IMR-90 (cell line): ENCODE measurements at regions not wholly inside any gene's neighbourhood (a gene's known extent, or its start where the extent isn't known, plus 50 kb on each side); places are given as distances from the start of the nearest gene placed in this dataset.

Source experiments
- ATAC-seq: fragments of 200-7000 bp; cut with Tn5 transposase; 2 replicates; pipeline ENCODE4 v1.9.1; 2020; ENCODE audit warnings: low read depth, mild to moderate bottlenecking, moderate library complexity
- BruUV-seq: library from RNA; stranded (reverse); fragments of 400-500 nt; replicated peaks from 2 replicates; lab custom pipeline; 2021; lab: Mats Ljungman, UMichigan
- CTCF ChIA-PET: fragments of 300-600 bp; formaldehyde crosslinking; extraction: SDS; loops from one replicate; lab custom pipeline; 2021; ENCODE audit warnings: antibody characterized with exemption; lab: Yijun Ruan, JAX
- POLR2A ChIA-PET: fragments of 300-600 bp; sonication (Branson Sonifier 250); formaldehyde crosslinking; loops from one replicate; lab custom pipeline; 2022; ENCODE audit warnings: antibody characterized with exemption; ENCODE audit not compliant: unreplicated experiment; lab: Charles Lee
- DNase-seq: peaks from one replicate; pipeline ENCODE4 v3.0.0; 2013
- H2AFZ ChIP-seq: replicated peaks from 2 replicates; pipeline ENCODE3; 2013; ENCODE audit warnings: low read length, mild to moderate bottlenecking; ENCODE audit not compliant: poor library complexity
- H2AK5ac ChIP-seq: 2 replicates; pipeline ENCODE4 v1.6.1; 2013; ENCODE audit warnings: low read depth, low read length, inconsistent platforms
- H2AK9ac ChIP-seq: replicated peaks from 2 replicates; pipeline ENCODE3; 2013; ENCODE audit warnings: mild to moderate bottlenecking, low read depth, low read length, moderate library complexity; ENCODE audit not compliant: poor library complexity
- H2BK120ac ChIP-seq: 2 replicates; pipeline ENCODE4 v1.6.1; 2013; ENCODE audit warnings: low read depth, low read length, inconsistent platforms
- H2BK15ac ChIP-seq: 3 replicates; pipeline ENCODE4 v1.6.1; 2013; ENCODE audit warnings: low read depth, low read length, inconsistent platforms
- H2BK20ac ChIP-seq: 2 replicates; pipeline ENCODE4 v1.6.1; 2013; ENCODE audit warnings: low read depth, mild to moderate bottlenecking, inconsistent platforms, low read length, moderate library complexity
- H2BK5ac ChIP-seq: 2 replicates; pipeline ENCODE4 v1.6.1; 2013; ENCODE audit warnings: mild to moderate bottlenecking, low read depth, low read length, inconsistent platforms; ENCODE audit not compliant: poor library complexity, severe bottlenecking
- H3K14ac ChIP-seq: replicated peaks from 2 replicates; pipeline ENCODE4 v1.6.1; 2013; ENCODE audit warnings: low read depth, low read length, inconsistent platforms
- H3K18ac ChIP-seq: 2 replicates; pipeline ENCODE4 v1.6.1; 2013; ENCODE audit warnings: low read depth, low read length, control low read depth
- H3K23ac ChIP-seq: 2 replicates; pipeline ENCODE4 v1.6.1; 2013; ENCODE audit warnings: low read depth, low read length, inconsistent platforms
- H3K27ac ChIP-seq: 2 replicates; pipeline ENCODE4 v1.5.1; 2013; ENCODE audit warnings: mild to moderate bottlenecking, control low read depth, low read length; ENCODE audit not compliant: insufficient read depth
- H3K27me3 ChIP-seq: 2 replicates; pipeline ENCODE4 v1.6.1; 2013; ENCODE audit warnings: low read length; ENCODE audit not compliant: control insufficient read depth, insufficient read depth
- H3K36me3 ChIP-seq: 2 replicates; pipeline ENCODE4 v1.6.1; 2013; ENCODE audit warnings: low read length, mixed read lengths; ENCODE audit not compliant: control insufficient read depth, insufficient read depth
- H3K4ac ChIP-seq: 2 replicates; pipeline ENCODE4 v1.6.1; 2013; ENCODE audit warnings: low read depth, low read length, inconsistent platforms
- H3K4me1 ChIP-seq: 2 replicates; pipeline ENCODE4 v1.6.1; 2013; ENCODE audit warnings: low read length, mixed read lengths; ENCODE audit not compliant: control insufficient read depth, insufficient read depth
- H3K4me2 ChIP-seq: 2 replicates; pipeline ENCODE4 v1.6.1; 2013; ENCODE audit warnings: low read depth, mild to moderate bottlenecking, control low read depth, low read length, moderate library complexity
- H3K4me3 ChIP-seq: 2 replicates; pipeline ENCODE4 v1.5.1; 2013; ENCODE audit warnings: low read depth, mild to moderate bottlenecking, control low read depth, low read length, moderate library complexity; ENCODE audit not compliant: insufficient read depth
- H3K56ac ChIP-seq: 2 replicates; pipeline ENCODE4 v1.6.1; 2013; ENCODE audit warnings: low read length, inconsistent platforms; ENCODE audit not compliant: insufficient read depth; ENCODE audit errors: extremely low read depth
- H3K79me1 ChIP-seq, 2 experiments: 2 replicates each; pipeline ENCODE4 v1.6.1; 2013; ENCODE audit warnings: low read length in 2 of 2, inconsistent platforms in 1 of 2, low read depth in 1 of 2
- H3K9ac ChIP-seq: 2 replicates; pipeline ENCODE4 v1.6.1; 2013; ENCODE audit warnings: low read depth, low read length, control low read depth
- H3K9me1 ChIP-seq: 2 replicates; pipeline ENCODE4 v1.6.1; 2013; ENCODE audit warnings: low read length, inconsistent platforms; ENCODE audit not compliant: insufficient read depth
- H3K9me3 ChIP-seq: 2 replicates; pipeline ENCODE4 v1.6.1; 2013; ENCODE audit warnings: low read length; ENCODE audit not compliant: control insufficient read depth, insufficient read depth
- H4K20me1 ChIP-seq: 2 replicates; pipeline ENCODE4 v1.6.1; 2013; ENCODE audit warnings: low read length, inconsistent platforms; ENCODE audit not compliant: insufficient read depth
- H4K5ac ChIP-seq: 2 replicates; pipeline ENCODE4 v1.6.1; 2013; ENCODE audit warnings: mild to moderate bottlenecking, low read depth, low read length, control low read depth
- H4K8ac ChIP-seq, 2 experiments: 2 replicates each; pipeline ENCODE4 v1.6.1; 2013; ENCODE audit warnings: low read depth in 2 of 2, low read length in 2 of 2, control low read depth in 1 of 2, inconsistent platforms in 1 of 2
- H4K91ac ChIP-seq: 2 replicates; pipeline ENCODE4 v1.6.1; 2013; ENCODE audit warnings: low read depth, low read length, inconsistent platforms; ENCODE audit not compliant: insufficient read depth
- CEBPB ChIP-seq: IDR thresholded peaks from 2 replicates; pipeline ENCODE4 v1.6.1; 2012; ENCODE audit warnings: low read depth, low read length, improper control_type of control experiment
- CHD1 ChIP-seq: IDR thresholded peaks from 2 replicates; pipeline ENCODE4 v1.6.1; 2012; ENCODE audit warnings: low read depth, low read length, improper control_type of control experiment
- CTCF ChIP-seq: conservative IDR thresholded peaks from 2 replicates; pipeline ENCODE4 v1.5.1; 2012; ENCODE audit warnings: mild to moderate bottlenecking, low read depth, low read length, improper control_type of control experiment
- ELK1 ChIP-seq: fragments of 150-350 bp; IDR thresholded peaks from 2 replicates; pipeline ENCODE4 v1.6.1; 2016; ENCODE audit warnings: low read depth, mild to moderate bottlenecking, low read length, moderate library complexity, borderline replicate concordance
- FOS ChIP-seq: fragments of 150-350 bp; IDR thresholded peaks from 2 replicates; pipeline ENCODE4 v1.6.1; 2016; ENCODE audit warnings: low read depth, low read length
- MAFK ChIP-seq: IDR thresholded peaks from 2 replicates; pipeline ENCODE4 v1.6.1; 2012; ENCODE audit warnings: low read depth, low read length, improper control_type of control experiment
- MXI1 ChIP-seq: IDR thresholded peaks from 2 replicates; pipeline ENCODE4 v1.6.1; 2012; ENCODE audit warnings: low read depth, mild to moderate bottlenecking, low read length, moderate library complexity, borderline replicate concordance
- NFE2L2 ChIP-seq: fragments of 150-350 bp; IDR thresholded peaks from 2 replicates; pipeline ENCODE4 v1.6.1; 2016; ENCODE audit warnings: low read depth, mild to moderate bottlenecking, low read length
- RCOR1 ChIP-seq: IDR thresholded peaks from 2 replicates; pipeline ENCODE4 v1.6.1; 2012; ENCODE audit warnings: mild to moderate bottlenecking, low read length, improper control_type of control experiment; ENCODE audit not compliant: insufficient replicate concordance
- RFX5 ChIP-seq: IDR thresholded peaks from 2 replicates; pipeline ENCODE4 v1.8.0; 2012; ENCODE audit warnings: low read depth, mild to moderate bottlenecking, low read length, moderate library complexity
- SMC3 ChIP-seq: fragments of 150-350 bp; IDR thresholded peaks from 2 replicates; pipeline ENCODE4 v1.6.1; 2016; ENCODE audit warnings: low read depth, mild to moderate bottlenecking, antibody characterized with exemption, low read length, moderate library complexity
- USF2 ChIP-seq: fragments of 150-350 bp; IDR thresholded peaks from 2 replicates; pipeline ENCODE4 v1.6.1; 2017; ENCODE audit warnings: mild to moderate bottlenecking, antibody characterized with exemption, low read length, low read depth
- WGBS, 2 experiments: methylation state at CpG; one replicate each; pipeline versions ENCODE4 v1.1.5 to v1.1.7; 2013; ENCODE audit warnings: missing lambda C conversion rate in 2 of 2; ENCODE audit not compliant: insufficient read length in 1 of 2; ENCODE audit errors: extremely low coverage in 2 of 2; 5-methylcytosine and 5-hydroxymethylcytosine counted together
- dilution Hi-C: fragments of 300-500 bp; cut with HindIII; formaldehyde crosslinking; loops from one replicate; pipeline ENCODE4 v1.14.3; 2018; ENCODE audit warnings: low sequenced_read_pairs; ENCODE audit not compliant: unreplicated experiment
- in situ Hi-C: fragments of 300-500 bp; cut with MboI; formaldehyde crosslinking; loops from 3 replicates; pipeline ENCODE4 v1.14.3; 2019; ENCODE audit warnings: low sequenced_read_pairs, inconsistent platforms, mixed read lengths
- intact Hi-C: fragments of 100-400 bp; cut with micrococcal nuclease; formaldehyde crosslinking; loops from 2 replicates; pipeline ENCODE4 v1.10.0; 2022

GRCh38 chr1:98048244-98048643, 127.4 kb upstream of the DPYD start (continued):
- peak; percentile 19; the same call in 1 of the 2 replicates for TF ChIP-seq CTCF

GRCh38 chr1:98047171-98047570, 126.3 kb upstream of the DPYD start:
- no peak overlapping the region for H2AK9ac ChIP-seq
- BruUV-seq, result no TSS peak
- 0 out of 2 replicates have a peak, but pooled peaks cover 6% of the 10 kb centered on the region for H3K9me1 ChIP-seq
- in situ Hi-C loops (loop anchor here (10.0 kb wide), 2 partner anchors 132 to 1492 kb away; no protein-coding TSS in a partner anchor), dilution Hi-C loops (no loop called here), intact Hi-C loops (loop anchor here (5.0 to 10.0 kb wide), 3 partner anchors 202 to 910 kb away; no protein-coding TSS in a partner anchor)
- H3K36me3 ChIP-seq, result no peaks in the 10 kb centered on the region
- WGBS, 2 experiments, result no CpG with 5 or more reads among the region's 1 CpG
- H3K14ac ChIP-seq, result no peak overlapping the region
- no peak overlapping the region for H3K18ac ChIP-seq
- no peak overlapping the region for H2BK15ac ChIP-seq
- no peak overlapping the region for H3K23ac ChIP-seq
- ChIA-PET CTCF (interaction anchor here (2.2 kb wide), 1 partner anchor 421 kb away, joined by 10 read pairs; no protein-coding TSS in a partner anchor), POLR2A (interaction anchor here (0.6 kb wide), 1 partner anchor 45 kb away, joined by 4 read pairs; no protein-coding TSS in a partner anchor)
- H4K20me1 ChIP-seq, result no peaks in the 10 kb centered on the region
- no peaks in the 10 kb centered on the region for H3K27me3 ChIP-seq
- peaks cover 5% of the 10 kb centered on the region for H3K4me1 ChIP-seq
- H3K9me3 ChIP-seq, result no peaks in the 10 kb centered on the region
- H3K27ac ChIP-seq, result no peak overlapping the region
- no peak overlapping the region for H3K4ac ChIP-seq
- H3K9ac ChIP-seq, result no peak overlapping the region
- H2BK120ac ChIP-seq, result no peak overlapping the region
- H2AFZ ChIP-seq, result no peak overlapping the region
- H2BK5ac ChIP-seq, result no peak overlapping the region
- H3K4me2 ChIP-seq, result no peak overlapping the region
- no peak overlapping the region for H3K4me3 ChIP-seq
- no peak for DNase-seq
- ATAC-seq, result no peak
- H2AK5ac ChIP-seq, result no peak overlapping the region
- no peak overlapping the region for H4K91ac ChIP-seq
- no peak overlapping the region for H4K5ac ChIP-seq
- peaks cover 11 to 22% of the 10 kb centered on the region in 2 experiments; a peak in 2 of 4 replicates for H3K79me1 ChIP-seq
- no peak overlapping the region for H3K56ac ChIP-seq
- no peak overlapping the region for H4K8ac ChIP-seq
- no peak overlapping the region for H2BK20ac ChIP-seq
- TF ChIP-seq CEBPB, result no peak
- TF ChIP-seq MXI1, result no peak
- TF ChIP-seq NFE2L2, result no peak
- no peak for TF ChIP-seq FOS
- TF ChIP-seq MAFK, result no peak
- no peak for TF ChIP-seq RFX5
- no peak for TF ChIP-seq USF2
- no peak for TF ChIP-seq SMC3
- TF ChIP-seq ELK1, result no peak
- no peak for TF ChIP-seq RCOR1
- TF ChIP-seq CHD1, result no peak
